Stimulated activated CD4-positive, alpha-beta T cell treated with anti-CD3 and anti-CD28 coated beads, Interleukin-15, amount 100 ng/mL, for 48 hours (primary cell): ENCODE measurements at regions not wholly inside any gene's neighbourhood (a gene's known extent, or its start where the extent isn't known, plus 50 kb on each side); places are given as distances from the start of the nearest gene placed in this dataset.
"Not testable (repeated sequence)": the region's sequence is repeated elsewhere in the genome, so short reads cannot be mapped to it uniquely, and the experiment has no call there.

Experiments used
- DNase-seq, 2 donors: peaks; one replicate each; pipeline ENCODE4 v3.0.0-alpha.2; 2020; ENCODE audit warnings: low read depth in 2 of 2

- no peak for DNase-seq
These were observed 161.4 kb downstream of the LAT start for GRCh38 chr16:29146266-29146665.

DNA sequence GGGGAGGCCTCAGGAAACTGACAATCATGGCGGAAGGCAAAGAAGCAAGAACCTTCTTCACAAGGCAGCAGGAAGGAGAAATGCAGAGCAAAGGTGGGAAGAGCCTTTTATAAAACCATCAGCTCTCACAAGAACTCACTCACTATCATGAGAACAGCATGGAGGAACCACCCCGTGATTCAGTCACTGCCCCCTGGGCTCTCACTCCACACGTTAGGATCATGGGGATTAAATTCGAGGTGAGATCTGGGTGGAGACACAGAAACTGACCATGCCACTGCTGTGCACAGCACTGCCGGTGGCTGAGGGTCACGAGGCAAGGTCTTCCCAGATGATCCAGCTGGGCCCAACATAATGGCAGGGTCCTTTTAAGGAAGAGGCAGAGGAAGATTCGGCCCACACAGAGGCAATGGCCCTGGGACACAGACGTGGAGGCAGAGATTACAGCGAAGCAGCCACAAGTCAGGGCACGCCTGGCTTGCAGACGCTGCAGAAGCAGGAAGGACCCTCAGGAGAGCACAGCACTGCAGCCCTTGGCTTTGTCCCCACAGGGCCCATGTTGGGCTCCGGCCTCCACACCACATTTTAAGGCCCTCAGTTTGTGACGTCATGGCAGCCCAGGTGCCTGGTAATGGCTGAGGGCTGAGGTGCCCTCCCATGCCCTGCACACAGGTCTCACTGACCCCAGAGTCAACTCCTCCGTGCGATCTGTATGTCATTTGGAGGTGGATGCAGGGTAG is 160.8 kb downstream of the LAT start:
- DNase-seq: not testable (repeated sequence)

GRCh38 chr16:29145086-29145485 is 160.2 kb downstream of the LAT start:
- DNase-seq: not testable (repeated sequence)

GRCh38 chr16:29144669-29145062 is 159.8 kb downstream of the LAT start:
- not testable (repeated sequence) for DNase-seq

GRCh38 chr16:29143739-29144668 is 159.2 kb downstream of the LAT start:
- not testable (repeated sequence) for DNase-seq

GRCh38 chr16:29142506-29142905 is 157.7 kb downstream of the LAT start:
- DNase-seq: not testable (repeated sequence)

- no peak for DNase-seq
These were observed 156.9 kb downstream of the LAT start for GRCh38 chr16:29141586-29142324.

- not testable (repeated sequence) for DNase-seq
These were observed 156.3 kb downstream of the LAT start for GRCh38 chr16:29141121-29141520.

DNA sequence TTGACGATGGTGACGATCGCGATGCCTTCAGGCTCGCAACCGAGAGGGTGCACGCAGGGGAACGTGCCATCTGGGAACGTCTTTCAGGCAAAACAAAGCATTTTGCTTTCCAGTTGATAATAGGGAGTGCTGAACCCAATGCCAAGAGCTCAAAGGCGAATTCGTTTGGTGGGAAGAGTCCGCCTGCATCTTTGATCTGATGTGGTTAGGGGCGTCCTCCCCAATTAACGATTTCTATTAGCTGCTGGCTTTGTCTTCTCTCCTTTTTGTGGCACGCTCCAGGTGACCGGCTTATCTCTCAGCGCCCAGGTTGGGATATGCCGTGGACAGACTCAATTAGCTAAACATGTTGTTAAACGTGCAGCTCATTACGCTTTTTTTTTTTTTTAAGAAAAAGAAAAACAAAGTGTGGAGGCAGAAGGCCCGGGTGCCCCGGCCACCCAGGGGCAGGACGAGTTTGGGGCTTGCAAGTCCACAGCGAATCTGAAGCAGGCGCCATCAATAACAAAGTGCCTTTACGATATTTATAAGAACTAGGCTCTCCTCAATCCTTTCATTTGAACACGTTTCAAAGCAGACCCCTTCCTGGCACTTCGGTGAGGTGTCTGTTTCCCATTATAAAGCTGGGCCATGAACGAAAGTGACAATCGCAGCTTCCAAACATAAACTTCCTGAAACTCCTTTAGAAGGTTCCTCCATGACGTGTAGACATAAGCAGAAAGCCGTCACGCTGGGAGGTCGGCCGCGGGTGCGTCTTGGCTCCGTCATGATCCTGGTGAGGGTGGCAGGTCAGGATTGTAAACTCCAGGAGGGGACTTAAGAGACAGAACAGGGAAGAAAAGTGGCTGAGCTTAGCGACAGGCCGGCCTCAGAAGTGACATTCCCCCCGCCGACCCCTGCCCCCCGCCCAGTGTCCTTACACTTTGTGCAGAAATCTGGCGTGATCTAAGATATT is 155.3 kb downstream of the LAT start:
- DNase-seq: not testable (repeated sequence)

GRCh38 chr16:29139261-29139802 is 154.5 kb downstream of the LAT start:
- DNase-seq: no peak

GRCh38 chr16:29138698-29139097 is 153.8 kb downstream of the LAT start:
- DNase-seq: not testable (repeated sequence)

DNA sequence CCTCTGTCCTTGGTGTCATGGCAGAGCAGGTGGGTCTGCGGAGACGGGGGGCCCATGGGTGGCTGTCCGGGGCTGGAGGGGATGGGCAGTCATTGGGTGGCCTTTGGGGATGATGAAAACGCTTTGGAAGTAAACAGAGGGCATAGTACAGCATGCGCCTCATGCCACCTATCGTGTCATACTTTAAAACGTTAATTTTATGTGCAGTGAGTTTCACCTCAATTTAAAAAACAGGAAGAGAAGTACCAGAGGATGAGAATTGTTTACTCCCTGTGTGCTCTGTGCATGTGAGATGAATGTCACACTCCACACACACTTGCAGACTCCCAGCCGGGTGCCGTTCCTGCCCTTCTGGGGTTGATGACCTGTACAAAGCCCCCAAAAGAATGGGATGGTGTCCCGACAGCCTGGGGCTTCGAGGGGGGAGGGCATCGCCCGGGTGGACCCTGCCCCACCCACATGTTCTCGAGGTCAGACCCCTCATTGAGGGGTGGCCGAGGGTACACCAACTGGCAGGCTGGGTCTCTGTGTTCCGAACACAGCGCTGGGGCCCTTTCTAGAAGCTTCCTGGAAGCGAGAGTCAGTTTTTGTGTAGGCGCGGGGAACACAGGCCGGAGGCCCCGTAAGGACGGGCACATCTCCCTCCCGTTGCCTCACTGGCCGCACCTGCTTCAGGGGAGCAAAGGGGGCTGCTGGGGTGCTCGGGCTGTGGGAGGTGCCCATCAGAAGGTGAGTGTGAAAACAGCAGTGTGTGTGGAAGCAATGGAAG is 153.2 kb downstream of the LAT start:
- DNase-seq: not testable (repeated sequence)

DNA sequence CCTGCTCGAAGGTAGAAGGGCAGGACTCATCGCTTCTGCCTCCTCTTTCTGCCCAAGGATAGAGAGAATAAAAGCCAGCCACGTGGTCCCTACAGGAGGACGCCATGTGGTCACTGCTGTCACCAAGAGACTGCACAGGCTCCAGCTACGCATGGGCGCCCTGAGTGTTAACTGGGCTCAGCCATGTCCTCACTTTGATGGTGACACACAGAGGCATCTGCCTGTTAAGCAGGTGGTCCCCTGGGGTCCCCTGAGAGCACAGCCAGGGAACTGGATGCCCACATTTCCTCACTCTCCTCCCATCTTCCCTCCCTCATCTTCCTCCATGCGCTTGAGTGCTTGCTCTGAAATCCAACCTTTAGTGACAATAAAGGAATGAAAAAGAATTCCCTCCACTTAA is 152.6 kb downstream of the LAT start:
- DNase-seq: not testable (repeated sequence)

DNA sequence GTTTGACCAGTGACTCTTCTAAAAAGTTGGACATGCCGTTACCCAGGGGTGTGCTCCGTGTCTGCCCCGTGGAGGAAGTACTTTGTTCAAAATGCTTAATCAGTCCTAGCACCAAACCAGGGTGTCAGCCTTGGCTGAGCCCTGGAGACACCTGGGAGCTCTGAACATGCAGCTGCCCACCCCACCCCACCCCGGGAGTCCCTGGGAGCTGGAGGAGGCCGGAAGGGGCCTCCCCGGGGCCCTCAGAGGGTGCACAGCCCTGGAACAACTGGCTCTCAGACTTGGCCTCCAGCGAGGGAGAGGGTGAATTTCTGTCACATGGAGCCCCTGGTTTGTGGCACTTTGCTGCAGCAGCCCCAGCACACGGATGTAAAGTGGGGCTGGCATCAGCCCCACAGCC is 152.1 kb downstream of the LAT start:
- not testable (repeated sequence) for DNase-seq

DNA sequence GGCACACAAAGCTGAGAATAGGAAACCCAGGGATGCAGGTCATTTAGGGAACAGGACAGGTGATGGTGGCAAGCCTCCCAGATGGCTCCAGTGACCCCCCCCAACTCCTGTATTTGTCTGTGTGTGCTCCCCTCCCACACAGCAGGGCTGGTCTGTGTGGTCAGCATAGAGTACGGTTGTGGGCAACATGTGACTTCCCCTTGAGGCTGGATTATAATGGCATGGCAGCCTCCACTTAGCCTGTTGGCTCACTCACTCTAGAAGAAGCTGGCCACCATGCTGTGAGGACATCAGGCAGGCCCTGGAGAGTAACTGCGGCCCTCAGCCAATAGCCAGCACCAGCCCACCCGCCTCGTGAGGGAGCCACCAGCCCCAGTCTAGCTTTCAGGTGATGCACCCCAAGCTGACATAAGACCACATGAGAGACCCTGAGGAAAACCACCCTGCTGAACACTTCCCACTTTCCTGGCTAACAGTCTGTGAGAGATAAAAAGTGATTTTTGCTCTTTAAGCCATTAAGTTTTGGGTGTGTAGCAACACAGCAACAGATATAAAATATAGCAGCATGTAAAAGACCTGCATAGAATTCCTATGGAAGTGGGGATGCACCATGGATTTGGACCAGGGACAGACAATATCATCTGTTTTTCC is 151.3 kb downstream of the LAT start:
- DNase-seq: not testable (repeated sequence)

DNA sequence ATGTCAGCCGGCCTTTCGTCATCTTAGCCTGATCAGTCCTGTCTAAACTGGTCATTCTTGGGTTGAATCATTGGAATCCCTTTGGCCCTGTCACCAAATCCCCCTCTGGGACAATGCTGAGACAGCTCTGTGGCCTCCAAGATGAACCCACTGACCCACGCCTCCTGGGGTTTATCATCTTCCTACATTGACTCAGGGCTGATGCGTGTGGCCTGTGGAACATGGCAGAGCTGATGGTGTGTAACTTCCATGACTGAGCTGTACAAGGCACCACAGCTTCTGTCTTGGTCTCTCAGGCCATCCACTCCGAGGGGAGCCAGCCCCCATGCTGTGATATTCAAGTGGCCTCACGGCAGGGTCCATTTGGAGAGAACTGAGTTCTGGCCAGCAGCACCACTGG is 150.2 kb downstream of the LAT start:
- DNase-seq: not testable (repeated sequence)

DNA sequence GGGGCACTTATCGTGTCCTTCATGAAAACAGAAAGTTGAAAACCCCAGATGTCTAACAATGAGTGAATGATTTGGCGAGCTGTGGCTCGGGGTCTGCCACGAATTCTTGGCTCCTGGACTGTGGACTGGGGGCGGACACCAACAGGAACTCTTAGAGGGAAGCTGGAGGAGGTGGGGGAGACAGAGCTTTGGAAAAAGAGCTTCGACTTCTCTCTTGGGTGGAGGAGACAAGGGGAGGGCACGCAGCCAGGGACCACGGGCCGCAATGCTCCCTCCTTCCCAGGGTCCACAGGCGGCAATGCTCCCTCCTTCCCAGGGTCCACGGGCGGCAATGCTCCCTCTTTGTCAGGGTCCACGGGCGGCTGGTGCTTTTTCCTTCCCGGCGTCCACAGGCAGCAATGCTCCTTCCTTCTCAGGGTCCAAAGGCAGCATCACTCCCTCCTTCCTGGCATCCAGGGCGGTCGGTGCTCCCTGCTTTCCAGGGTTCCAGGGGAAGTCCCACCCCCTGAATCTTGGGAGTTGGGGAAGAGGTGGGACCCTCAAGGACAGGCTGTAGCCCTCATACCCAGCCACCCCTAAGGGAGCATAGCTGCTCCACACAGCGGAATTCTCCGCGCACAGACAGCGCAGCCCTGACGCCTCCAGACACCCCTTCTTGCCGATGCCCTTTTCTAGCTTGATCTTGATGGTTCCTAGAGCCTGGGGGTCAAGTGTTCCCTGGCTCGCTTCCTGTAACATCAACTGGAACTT is 149.0 kb downstream of the LAT start:
- DNase-seq: not testable (repeated sequence)

DNA sequence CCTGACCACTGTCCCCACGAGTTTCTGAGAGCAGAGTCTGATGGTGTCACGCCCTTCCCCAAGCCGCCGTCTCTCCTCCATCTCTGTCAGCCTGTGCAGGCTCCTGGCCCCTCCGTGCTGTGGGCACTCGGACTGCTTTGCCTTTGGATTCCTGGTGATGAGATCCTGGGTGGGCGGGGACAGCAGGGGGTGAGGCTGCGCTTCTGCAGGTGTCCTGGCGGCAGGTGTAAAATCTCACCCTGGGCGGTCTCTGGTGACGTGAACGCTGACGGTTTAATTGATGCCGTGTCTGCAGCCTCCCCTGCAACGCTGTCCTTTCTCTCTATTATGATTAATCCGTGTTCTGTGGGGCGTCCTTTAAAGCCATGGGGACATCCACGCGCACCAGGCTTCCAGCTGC is 148.0 kb downstream of the LAT start:
- DNase-seq: not testable (repeated sequence)
